Fibroblast of skin of left quadriceps (primary cell): ENCODE measurements at regions not wholly inside any gene's neighbourhood (a gene's known extent, or its start where the extent isn't known, plus 50 kb on each side); places are given as distances from the start of the nearest gene placed in this dataset.
"Not testable (repeated sequence)": the region's sequence is repeated elsewhere in the genome, so short reads cannot be mapped to it uniquely, and the experiment has no call there.

Experiments
- DNase-seq, 2 experiments: peaks; one replicate each; pipeline ENCODE4 v3.0.0-alpha.2; 2013; ENCODE audit warnings: low read depth in 2 of 2

DNA sequence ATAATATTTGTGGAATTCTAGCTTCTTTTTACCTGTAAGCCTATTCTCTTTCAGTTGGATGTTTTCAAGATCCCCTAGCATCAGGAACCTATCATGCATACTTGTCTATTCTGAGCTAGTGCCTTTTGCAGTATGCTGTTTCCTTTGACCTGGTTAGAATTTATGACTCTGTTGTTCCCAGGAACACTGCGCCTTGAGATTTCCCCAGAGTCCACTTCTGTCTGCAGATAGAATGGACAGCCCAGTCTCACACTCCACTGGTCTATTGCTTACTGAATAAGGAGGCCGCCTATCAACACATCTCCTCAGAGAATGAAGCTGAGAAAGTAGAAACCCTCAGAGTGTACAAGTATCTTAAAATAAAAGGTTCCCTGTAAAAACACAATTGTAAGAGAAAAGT is 465.1 kb upstream of the GALNTL6 start:
- DNase-seq: no peak

DNA sequence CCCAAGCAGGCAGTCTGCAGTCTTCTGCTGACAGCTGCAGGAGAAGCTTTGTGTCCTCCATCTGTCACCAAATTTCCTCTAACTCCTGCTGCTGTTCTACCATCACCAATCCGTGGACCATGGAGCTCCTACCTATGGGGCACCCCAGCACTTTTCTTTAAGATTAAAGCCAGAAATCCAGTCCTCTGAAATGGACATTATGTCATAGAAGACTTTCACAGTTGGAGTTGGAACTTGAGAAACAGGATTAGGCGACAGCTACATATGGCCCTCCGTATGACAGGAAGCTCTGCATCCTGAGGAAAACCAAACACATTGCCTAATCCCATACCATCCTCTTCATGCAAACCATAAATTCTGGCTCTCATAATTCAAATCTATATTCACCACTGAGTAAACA is 470.6 kb upstream of the GALNTL6 start:
- DNase-seq: no peak

- DNase-seq: no peak
Measured at GRCh38 chr4:171340258-171340657, 472.9 kb upstream of the GALNTL6 start.

- no peak for DNase-seq
Measured at GRCh38 chr4:171334549-171334948, 478.7 kb upstream of the GALNTL6 start.

DNA sequence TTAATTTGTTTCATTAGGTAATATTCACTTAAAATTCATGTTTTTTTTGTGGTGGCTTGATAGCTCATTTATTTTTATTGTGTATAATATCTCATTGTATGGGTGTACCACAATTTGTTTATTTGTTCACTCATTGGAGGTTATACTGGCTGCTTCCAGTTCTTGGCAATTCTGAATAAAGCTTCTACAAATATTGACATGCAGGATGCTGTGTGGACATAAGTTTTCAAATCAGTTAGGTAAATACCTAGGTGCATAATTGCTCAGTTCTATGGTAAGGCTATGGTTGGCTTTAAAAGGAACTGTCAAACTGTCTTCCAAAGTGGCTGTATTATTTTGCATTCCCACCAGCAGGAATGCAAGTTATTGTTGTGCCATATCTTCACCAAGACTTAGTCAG is 504.5 kb upstream of the GALNTL6 start:
- no peak for DNase-seq

GRCh38 chr4:171298048-171298718 is 515.0 kb upstream of the GALNTL6 start:
- DNase-seq: not testable (repeated sequence)

DNA sequence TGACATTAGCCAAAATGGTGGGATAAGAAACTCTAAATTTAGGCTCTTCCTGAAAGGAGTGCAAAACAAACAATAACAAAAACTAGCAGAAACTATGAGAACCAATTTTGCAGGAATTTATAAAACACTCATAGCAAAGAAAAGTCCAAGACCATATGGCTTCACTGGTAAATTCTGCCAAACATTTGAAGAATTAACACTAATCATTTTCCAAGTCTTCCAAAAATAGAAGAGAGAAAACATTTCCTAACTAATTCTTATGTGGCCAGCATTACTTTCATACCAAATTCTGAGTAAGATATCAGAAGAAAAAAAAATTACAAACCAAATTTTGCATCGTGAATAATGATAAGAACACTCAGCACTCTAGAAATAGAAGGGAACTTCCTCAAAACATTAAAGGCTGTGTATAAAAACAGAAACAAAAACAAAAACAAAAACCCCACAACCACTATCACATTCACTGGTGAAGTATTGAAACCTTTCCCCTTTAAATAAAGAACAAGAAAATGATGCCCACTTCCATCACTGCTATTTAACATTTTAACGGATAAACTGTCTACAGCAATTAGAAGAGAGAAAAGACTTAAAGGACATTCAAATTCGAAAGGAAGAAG is 524.3 kb upstream of the GALNTL6 start:
- DNase-seq: no peak

DNA sequence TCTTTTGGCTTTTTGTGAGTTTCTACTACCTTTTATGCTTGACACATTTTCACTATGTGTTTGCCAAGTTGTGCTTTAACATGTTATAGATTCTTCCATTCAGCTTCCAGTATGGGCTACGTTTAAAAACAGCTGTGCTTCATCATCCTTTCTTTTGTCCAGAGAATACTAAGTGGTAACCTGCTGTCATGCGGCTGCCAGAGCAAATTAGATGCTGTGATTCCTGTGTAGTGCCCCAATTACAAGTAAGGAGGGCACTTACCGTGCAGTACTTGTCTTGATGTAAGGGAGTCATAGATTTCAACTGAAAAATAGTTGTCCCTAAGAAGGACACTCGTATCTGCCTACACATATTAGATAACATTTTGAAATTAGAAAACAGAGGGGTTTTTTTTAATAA is 531.8 kb upstream of the GALNTL6 start:
- no peak for DNase-seq

DNA sequence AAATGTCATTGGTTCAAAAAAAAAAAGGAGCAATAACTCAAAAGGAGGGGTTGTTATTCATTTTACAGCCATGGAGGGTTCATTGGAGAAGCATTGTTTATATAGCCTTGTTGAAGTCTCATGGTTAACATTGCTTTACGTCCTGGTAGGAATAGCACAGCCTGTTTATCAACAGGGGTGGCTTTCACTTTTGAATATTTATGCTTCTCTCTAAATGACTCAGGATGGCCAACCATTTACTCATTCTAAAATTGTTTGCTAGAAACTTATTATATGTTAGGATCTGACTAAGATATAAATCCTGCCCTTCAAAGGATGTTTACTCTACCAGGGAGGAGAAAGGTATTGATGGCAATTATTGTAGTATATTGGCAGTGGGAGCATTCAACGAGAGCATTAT is 534.1 kb upstream of the GALNTL6 start:
- DNase-seq: no peak

DNA sequence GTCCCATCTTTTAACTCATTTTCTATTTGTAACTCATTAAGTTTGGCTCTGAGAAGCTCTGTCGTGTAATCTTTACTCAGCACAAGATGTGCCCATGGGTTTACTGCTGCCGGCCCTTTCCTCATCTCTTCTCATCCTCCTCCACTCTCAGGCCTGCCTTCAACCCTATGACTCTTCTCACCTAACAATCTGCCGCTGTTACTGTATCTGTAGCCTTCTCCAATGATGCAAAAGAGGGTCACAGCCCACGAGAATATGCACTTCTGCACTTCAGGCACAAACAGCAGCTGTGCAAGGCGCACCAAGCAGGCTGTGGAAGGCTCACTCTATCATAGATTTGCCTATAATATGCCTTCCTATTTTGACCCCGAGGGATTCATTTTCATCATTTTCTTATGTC is 546.5 kb upstream of the GALNTL6 start:
- DNase-seq: no peak

DNA sequence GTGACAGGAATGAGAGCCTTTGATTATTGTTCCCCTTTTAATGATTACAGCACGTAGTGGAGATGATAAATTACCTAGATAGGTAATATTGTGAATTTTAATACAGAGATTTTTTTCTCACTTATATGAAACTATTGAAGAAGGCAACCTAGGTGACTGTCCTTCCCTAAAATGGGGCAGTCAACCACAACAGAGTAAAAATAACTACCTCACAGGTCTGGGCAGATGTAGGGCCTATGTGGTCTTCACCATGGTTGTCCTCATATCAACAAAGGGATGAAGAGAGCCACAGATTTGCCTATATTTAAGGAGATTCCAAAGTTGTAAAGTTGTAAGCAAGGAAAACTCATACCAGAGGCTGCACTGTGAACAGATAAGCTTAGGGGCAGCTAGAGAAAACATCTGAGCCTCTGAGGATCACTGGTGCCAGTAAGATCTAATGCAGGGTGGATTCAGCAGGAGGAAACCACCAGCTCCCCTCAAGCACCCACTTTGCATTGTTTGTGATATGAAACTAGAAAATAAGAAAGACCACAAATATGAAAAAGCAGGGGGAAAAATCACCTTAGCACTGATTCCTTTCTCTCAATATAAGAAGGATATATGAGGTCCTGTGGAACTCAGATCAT is 547.9 kb upstream of the GALNTL6 start:
- no peak for DNase-seq

- no peak for DNase-seq
Measured at GRCh38 chr4:171256223-171256622, 557.0 kb upstream of the GALNTL6 start.

GRCh38 chr4:171246948-171247347 is 566.3 kb upstream of the GALNTL6 start:
- DNase-seq: no peak

DNA sequence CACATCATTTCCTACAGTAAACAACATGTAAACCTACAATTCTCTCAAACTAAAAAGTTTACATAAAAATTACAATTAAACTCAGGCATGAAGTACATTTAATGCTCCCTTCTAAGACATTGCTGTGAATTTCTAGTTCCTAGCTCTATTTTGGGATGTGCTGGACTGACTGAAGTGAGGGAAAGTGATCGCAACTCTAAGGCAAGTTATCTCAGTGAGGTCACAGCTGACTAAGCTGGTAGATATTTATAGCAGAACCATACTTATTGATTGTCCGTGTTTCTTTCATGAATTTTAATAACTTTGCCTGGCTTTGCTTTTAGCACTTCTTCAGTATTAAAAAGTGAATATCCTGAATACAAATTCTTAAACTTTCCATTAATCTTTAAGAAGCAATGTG is 570.4 kb upstream of the GALNTL6 start:
- no peak for DNase-seq

DNA sequence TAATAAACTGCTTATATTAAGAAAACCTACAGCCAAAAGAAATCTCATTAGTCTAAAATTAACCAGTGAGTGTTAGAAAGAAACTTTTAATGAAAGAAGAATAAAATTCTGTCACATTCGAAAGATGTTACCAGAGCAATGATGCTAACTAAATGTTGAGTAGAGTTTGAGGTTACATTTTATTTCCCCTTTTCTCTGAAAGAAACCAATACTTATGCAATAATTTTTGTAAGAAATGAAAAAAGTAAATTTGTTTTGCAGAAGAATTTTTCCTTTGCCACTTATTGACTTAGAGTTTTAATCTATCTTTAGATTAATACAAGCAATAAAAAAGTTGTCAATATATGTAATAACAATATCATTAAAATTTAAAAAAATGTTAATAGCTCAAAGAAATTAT is 574.0 kb upstream of the GALNTL6 start:
- DNase-seq: no peak

GRCh38 chr4:171235521-171235920 is 577.7 kb upstream of the GALNTL6 start:
- DNase-seq: no peak

DNA sequence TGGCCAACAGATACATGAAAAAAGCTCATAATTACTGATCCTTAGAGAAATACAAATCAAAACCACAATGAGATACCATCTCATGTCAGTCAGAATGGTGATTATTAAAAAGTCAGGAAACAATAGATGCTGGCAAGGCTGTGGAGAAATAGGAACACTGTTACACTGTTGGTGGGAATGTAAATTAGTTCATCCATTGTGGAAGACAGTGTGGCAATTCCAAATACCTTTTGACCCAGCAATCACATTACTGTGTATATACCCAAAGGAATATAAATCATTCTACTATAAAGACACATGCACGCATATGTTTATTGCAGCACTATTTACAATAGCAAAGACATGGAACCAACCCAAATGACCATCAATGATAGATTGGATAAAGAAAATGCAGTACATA is 583.9 kb upstream of the GALNTL6 start:
- DNase-seq: not testable (repeated sequence)

GRCh38 chr4:171221181-171221580 is 592.0 kb upstream of the GALNTL6 start:
- no peak for DNase-seq

- peak; percentile 58 to 65 for DNase-seq
Measured at GRCh38 chr4:171203425-171203824, 609.8 kb upstream of the GALNTL6 start.

- DNase-seq: no peak
Measured at GRCh38 chr4:171202908-171203307, 610.3 kb upstream of the GALNTL6 start.

GRCh38 chr4:171186700-171187099 is 626.5 kb upstream of the GALNTL6 start:
- no peak for DNase-seq

- DNase-seq: no peak
Measured at GRCh38 chr4:171181090-171181489, 632.1 kb upstream of the GALNTL6 start.

GRCh38 chr4:171170671-171171070 is 642.5 kb upstream of the GALNTL6 start:
- no peak for DNase-seq
